HuH-7.5 (cell line): ENCODE measurements at regions not wholly inside any gene's neighbourhood (a gene's known extent, or its start where the extent isn't known, plus 50 kb on each side); places are given as distances from the start of the nearest gene placed in this dataset.
"Not testable (repeated sequence)": the region's sequence is repeated elsewhere in the genome, so short reads cannot be mapped to it uniquely, and the experiment has no call there.

Source experiments
- DNase-seq: peaks from one replicate; pipeline ENCODE4 v3.0.0; 2011; ENCODE audit warnings: low spot score

- not testable (repeated sequence) for DNase-seq
Measured at GRCh38 chr7:76117306-76117991, 69.5 kb downstream of the MDH2 start.

- DNase-seq = peak; percentile 11
Measured at GRCh38 chr7:76118253-76119036, 70.5 kb downstream of the MDH2 start.

GRCh38 chr7:76121044-76121443 lies 73.1 kb downstream of the MDH2 start:
- no peak for DNase-seq

DNA sequence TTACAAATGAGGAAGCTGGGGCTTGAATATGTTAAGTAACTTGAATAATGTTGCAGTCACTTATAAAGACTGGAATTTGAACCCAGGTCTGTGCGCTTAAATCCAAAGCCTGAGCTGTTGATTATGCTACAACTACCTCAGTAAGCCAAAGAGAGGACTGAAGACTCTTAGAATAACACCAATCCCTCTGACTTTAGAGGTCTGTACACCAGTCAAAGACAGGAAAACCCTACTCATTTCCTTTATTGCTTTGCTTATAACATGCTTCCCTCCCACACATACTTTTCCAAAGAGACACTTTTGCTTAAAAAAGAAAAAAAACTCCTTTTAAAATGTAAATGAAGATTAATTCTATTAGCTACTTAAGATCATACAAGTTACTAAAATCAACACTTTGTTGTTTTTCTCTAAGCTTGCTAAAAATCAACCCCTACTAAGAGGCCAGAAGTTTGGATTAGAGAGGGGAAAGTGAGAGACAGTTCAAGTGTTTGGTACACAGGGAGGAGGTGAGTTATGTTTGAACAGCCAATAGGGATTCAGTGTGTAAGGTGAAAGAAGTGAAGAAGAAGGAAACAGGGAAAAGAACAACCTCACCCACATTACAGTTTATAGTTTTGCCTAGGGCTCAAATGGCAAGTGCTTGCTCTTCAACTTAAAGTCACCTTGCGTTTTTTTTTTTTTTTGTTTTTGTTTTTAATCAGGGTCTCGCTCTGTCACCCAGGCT lies 74.8 kb downstream of the MDH2 start:
- no peak for DNase-seq

DNA sequence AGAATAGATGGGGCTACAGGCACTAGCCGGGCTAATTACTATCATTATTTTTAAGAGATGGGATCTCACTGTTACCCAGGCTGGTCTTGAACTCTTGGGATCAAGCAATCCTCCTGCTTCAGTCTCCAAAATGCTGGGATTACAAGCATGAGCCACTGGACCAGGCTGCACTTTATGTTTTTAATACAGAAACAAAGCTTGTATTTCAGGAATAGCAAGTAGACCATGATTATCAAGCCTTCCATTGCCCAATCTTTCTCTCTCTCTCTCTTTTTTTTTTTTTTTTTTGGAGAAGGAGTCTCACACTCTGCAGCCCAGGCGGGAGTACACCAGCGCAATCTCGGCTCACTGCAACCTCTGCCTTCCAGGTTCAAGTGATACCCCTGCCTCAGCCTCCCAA lies 75.4 kb downstream of the MDH2 start:
- DNase-seq = no peak

DNA sequence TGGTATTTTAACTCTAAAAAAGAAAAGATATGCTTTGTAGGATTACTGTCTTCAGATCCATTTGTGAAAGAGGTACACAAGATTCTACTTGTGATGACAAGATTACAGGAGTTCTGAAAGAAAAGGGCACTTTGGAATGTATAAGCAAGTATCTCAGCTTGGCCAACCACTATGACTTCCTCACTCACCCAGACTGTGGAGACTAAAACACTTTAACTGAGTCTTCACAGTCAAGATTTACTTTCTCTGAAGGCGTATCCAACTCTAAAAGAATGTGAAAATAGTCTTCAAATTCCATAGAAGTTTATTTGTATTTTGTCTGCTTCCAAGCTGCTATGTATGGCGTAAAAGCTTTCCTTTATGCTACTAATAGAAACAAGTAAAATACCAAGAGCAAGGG lies 76.1 kb upstream of the SRRM3 start:
- DNase-seq = no peak

- DNase-seq = no peak
Measured at GRCh38 chr7:76126632-76127031, 75.1 kb upstream of the SRRM3 start.

DNA sequence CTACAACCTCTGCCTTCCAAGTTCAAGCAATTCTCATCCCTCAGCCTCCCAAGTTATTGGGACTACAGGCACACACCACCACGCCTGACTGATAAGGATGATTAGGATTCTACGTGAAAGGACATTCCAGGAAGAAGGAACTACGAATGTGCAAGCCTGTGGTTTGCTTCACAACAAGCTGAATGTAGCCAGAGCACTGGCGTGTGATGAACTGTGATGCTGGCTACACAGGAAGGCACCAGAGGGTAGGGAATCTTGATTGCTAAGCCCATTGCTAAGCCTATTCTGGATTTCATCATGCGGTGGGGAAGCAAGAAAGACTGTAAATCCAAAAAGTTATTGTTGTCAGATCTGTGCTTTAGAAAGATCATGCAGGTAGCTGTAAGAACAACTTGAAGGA lies 72.3 kb upstream of the SRRM3 start:
- no peak for DNase-seq

- DNase-seq = no peak
Measured at GRCh38 chr7:76129836-76130235, 71.9 kb upstream of the SRRM3 start.

DNA sequence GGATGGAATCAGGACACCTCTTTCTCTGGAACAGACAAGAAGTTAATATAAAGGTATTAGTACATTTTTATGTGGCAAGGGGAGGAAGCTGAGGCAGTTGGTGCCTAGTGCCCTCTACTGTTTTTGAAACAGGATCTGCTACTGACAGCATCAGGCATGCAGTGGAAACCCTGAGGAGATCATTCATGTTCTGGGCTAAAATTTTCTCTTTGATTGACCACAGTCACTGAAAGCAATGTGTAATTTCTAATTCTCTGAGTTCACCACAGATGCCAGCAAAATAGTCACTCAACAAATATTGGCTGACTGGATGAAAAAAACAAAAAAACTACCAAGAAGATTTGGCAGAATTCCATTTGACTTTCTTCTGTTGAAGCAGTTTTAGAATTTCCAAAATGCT lies 71.0 kb upstream of the SRRM3 start:
- DNase-seq = peak; percentile 15

DNA sequence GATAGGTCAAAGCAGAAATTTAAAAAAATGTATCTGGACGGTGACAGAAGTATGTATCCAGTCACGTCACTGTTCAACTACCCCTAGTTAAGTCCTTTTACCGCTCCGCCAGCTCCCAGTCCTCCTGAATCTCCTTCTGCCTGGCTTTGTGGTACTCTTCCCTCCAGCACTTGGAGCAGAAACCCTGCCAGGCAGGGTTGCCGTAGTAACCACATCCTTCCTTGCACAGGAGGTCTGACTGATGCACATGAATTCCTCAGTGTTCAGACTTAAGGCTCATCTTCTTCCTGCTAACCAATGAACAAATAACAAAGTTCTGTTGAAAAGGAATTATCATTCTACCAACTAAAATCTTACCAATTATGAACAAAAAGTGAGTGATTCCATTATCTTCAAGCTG lies 69.8 kb upstream of the SRRM3 start:
- DNase-seq = not testable (repeated sequence)

DNA sequence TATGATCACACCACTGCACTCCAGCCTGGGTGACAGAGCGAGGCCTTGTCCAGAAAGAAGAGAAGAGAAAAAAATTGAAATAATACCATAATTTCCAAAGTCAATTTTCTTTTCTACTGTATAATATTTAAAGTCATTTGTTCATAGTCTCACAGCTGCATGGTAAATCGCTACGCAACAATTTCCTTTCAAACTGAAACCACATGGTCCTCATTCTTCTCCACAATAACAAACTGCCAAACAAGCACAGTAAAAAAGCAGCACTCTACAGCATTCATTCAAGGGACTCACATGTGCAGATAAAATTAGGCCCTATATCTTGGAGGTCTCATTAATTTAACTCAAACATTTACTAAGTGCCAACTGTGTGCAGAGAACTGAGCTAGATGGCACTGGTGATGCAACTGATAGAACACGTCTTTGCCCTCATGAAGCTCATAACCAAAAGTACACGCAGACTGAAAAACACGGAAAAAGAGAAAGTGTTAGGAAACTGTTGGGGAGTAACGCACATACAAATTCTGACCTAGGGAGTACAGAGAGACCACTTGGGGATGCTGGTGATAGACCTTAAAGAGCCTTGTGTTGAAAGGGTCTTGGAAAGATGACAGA lies 68.4 kb upstream of the SRRM3 start:
- DNase-seq = no peak

DNA sequence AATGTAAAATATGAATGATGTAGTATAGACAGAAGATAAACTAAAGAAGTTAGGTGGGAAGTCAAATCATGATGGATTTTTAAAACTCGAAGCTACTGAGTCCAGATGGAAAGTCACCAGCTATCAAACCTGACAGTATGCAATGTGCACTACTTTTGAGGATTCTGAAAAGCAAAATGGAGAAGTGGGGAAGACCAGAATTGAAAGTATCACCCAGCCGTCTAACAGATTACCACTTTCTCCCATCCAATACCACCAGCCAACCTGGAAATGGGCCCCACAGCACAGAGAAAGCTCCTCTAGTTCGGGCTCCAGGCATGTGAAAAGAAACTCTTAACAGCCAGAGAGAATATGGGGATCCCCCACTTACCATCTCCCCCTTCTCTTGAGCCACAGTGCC lies 67.9 kb upstream of the SRRM3 start:
- no peak for DNase-seq

DNA sequence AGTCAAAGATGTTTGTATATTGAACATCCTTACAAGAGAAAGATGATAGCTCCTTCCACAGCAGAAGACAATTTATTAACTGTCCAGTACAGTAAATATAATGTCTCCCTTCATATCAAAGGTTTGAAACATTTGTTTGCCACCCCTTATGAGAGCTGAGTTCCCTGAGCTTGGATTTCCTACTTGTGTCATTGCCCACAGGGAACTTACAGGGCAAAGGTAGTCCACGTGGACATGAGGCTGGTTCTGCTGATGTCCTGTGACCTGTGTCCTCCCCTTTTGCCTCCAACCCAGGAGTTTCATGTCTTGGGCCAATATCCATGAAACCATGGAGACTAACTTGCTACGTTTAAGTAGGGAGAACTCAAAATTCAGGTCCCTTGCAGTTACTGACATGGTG lies 66.4 kb upstream of the SRRM3 start:
- DNase-seq = not testable (repeated sequence)

DNA sequence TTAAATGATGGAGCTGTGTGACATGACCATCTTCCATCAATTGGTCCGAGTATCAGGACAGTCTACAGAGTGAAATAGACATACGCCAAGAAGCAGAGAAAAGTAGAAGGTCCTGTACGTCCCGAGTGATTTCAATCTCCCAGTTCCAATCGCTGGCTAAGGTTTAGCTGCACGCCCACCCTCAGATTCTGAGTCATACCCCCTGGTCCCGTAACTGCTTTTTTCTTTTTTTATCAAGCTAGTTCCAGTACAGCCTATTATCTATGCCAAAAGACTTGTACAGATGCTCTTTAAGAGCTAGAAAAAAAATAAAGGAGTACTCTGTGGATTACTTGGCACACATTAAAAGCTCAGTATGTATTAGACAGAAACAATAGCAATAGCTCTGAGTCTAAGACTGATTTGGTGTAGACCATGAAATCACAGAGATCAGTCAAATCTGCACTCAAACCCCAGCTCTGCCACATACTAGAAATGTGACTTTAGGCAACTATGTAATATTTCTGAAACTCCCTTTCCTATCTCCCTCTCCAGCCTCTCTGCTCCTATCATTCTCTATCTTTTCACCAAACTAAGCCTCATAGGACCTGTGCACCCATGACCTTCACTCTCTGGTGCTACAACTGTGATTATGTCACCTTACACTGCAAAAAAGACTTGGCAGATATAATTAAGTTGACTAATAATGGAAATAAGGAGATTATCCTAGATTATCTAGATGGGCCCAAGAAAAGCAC lies 63.0 kb upstream of the SRRM3 start:
- not testable (repeated sequence) for DNase-seq

DNA sequence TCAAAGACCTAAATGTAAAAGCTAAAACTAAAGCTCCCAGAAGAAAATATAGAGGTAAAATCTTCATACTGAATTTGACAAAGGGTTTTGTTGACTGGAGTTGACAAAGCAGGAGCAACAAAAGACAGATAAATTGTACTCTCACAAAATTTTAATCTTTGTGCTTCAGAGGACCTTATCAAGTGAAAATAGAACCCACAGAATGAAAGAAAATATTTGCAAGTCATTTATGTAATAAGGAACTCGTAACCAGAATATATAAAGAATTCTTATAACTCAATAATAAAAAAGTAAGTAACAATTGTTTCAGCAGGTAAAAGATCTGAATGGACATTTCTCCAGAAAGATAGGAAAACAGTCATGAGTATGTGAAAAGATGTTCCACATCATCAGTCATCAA lies 62.0 kb upstream of the SRRM3 start:
- no peak for DNase-seq

DNA sequence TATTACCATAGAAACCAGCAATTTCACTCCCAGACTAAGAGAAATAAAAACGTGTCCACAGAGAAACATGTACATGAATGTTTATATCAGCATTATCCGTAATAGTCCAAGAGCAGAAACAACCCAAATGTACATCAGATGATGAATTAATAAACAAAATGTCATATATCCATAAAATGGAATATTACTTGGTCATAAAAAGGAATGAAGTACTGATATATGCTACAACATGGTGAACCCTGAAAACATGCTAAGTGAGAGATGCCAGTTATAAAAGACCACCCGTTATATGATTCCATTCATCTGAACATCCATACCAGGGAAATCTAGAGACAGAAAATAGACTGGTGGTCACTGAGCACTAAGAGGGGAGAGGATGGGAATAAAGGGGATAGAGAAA lies 61.4 kb upstream of the SRRM3 start:
- not testable (repeated sequence) for DNase-seq

- no peak for DNase-seq
Measured at GRCh38 chr7:76142861-76143260, 58.8 kb upstream of the SRRM3 start.

GRCh38 chr7:76144664-76145270 lies 56.9 kb upstream of the SRRM3 start:
- DNase-seq = not testable (repeated sequence)

GRCh38 chr7:76146374-76146773 lies 55.3 kb upstream of the SRRM3 start:
- no peak for DNase-seq

- DNase-seq = not testable (repeated sequence)
Measured at GRCh38 chr7:76148947-76149346, 52.7 kb upstream of the SRRM3 start.
